H9 (cell line): ENCODE measurements at regions not wholly inside any gene's neighbourhood (a gene's known extent, or its start where the extent isn't known, plus 50 kb on each side); places are given as distances from the start of the nearest gene placed in this dataset.

ENCODE experiments used
- DNase-seq: peaks from one replicate; pipeline ENCODE4 v3.0.0-alpha.2; 2017
- H2AFZ ChIP-seq: one replicate; pipeline ENCODE4 v1.6.1; 2013; ENCODE audit warnings: mild to moderate bottlenecking, low read length, control low read depth, moderate library complexity
- H2AK5ac ChIP-seq: 2 replicates; pipeline ENCODE4 v1.6.1; 2013; ENCODE audit warnings: low read length, control low read depth, mixed read lengths; ENCODE audit not compliant: insufficient read length
- H2BK120ac ChIP-seq: one replicate; pipeline ENCODE4 v1.6.1; 2013; ENCODE audit warnings: low read depth, mild to moderate bottlenecking, low read length, control low read depth, inconsistent platforms; ENCODE audit not compliant: poor library complexity, severe bottlenecking
- H2BK12ac ChIP-seq: 2 replicates; pipeline ENCODE4 v1.6.1; 2013; ENCODE audit warnings: low read length, control low read depth, mixed read lengths, low read depth; ENCODE audit not compliant: insufficient read length
- H2BK15ac ChIP-seq: 2 replicates; pipeline ENCODE4 v1.6.1; 2013; ENCODE audit warnings: low read depth, low read length, control low read depth
- H2BK20ac ChIP-seq: one replicate; pipeline ENCODE4 v1.6.1; 2013; ENCODE audit warnings: low read depth, mild to moderate bottlenecking, low read length, control low read depth, inconsistent platforms; ENCODE audit not compliant: poor library complexity, severe bottlenecking
- H2BK5ac ChIP-seq: 2 replicates; pipeline ENCODE4 v1.6.1; 2013; ENCODE audit warnings: low read length, control low read depth, mixed read lengths; ENCODE audit not compliant: insufficient read length
- H3K14ac ChIP-seq: 2 replicates; pipeline ENCODE4 v1.6.1; 2013; ENCODE audit warnings: low read length, control low read depth; ENCODE audit not compliant: insufficient read depth
- H3K18ac ChIP-seq: 2 replicates; pipeline ENCODE4 v1.6.1; 2013; ENCODE audit warnings: low read depth, mild to moderate bottlenecking, mixed read lengths, low read length, control low read depth; ENCODE audit not compliant: insufficient read length
- H3K23ac ChIP-seq: 2 replicates; pipeline ENCODE4 v1.6.1; 2013; ENCODE audit warnings: low read length, control low read depth, mixed read lengths, low read depth; ENCODE audit not compliant: insufficient read length
- H3K23me2 ChIP-seq: 2 replicates; pipeline ENCODE4 v1.6.1; 2013; ENCODE audit warnings: low read depth, mild to moderate bottlenecking, mixed read lengths, low read length, control low read depth; ENCODE audit not compliant: insufficient read length, poor library complexity, severe bottlenecking
- H3K27ac ChIP-seq: 2 replicates; pipeline ENCODE4 v1.5.1; 2013; ENCODE audit warnings: low read length, control low read depth, mixed read lengths, low read depth; ENCODE audit not compliant: insufficient read length
- H3K27me3 ChIP-seq: 2 replicates; pipeline ENCODE4 v1.6.1; 2013; ENCODE audit warnings: low read length, control low read depth, inconsistent platforms; ENCODE audit not compliant: insufficient read depth
- H3K4ac ChIP-seq: 2 replicates; pipeline ENCODE4 v1.6.1; 2013; ENCODE audit warnings: low read depth, mild to moderate bottlenecking, control low read depth, inconsistent platforms, low read length, moderate library complexity
- H3K4me1 ChIP-seq: 2 replicates; pipeline ENCODE4 v1.6.1; 2013; ENCODE audit warnings: low read length, control low read depth, inconsistent platforms; ENCODE audit not compliant: insufficient read depth
- H3K4me2 ChIP-seq: 2 replicates; pipeline ENCODE4 v1.6.1; 2013; ENCODE audit warnings: low read length, control low read depth, mixed read lengths; ENCODE audit not compliant: insufficient read length, insufficient read depth
- H3K56ac ChIP-seq: 2 replicates; pipeline ENCODE4 v1.6.1; 2013; ENCODE audit warnings: low read depth, mild to moderate bottlenecking, mixed read lengths, low read length, control low read depth; ENCODE audit not compliant: insufficient read length
- H3K79me1 ChIP-seq: 2 replicates; pipeline ENCODE4 v1.6.1; 2013; ENCODE audit warnings: low read depth, mild to moderate bottlenecking, moderate library complexity, low read length, control low read depth, inconsistent platforms; ENCODE audit not compliant: insufficient read depth, poor library complexity, severe bottlenecking
- H3K79me2 ChIP-seq: 2 replicates; pipeline ENCODE4 v1.6.1; 2013; ENCODE audit warnings: low read length, control low read depth, inconsistent platforms; ENCODE audit not compliant: insufficient read depth
- H3K9ac ChIP-seq: 2 replicates; pipeline ENCODE4 v1.6.1; 2013; ENCODE audit warnings: low read length, control low read depth, mixed read lengths; ENCODE audit not compliant: insufficient read length; ENCODE audit errors: extremely low read depth
- H3K9me3 ChIP-seq: one replicate; pipeline ENCODE4 v1.6.1; 2013; ENCODE audit warnings: low read depth, low read length, inconsistent platforms; ENCODE audit not compliant: control insufficient read depth
- H3T11ph ChIP-seq: one replicate; pipeline ENCODE4 v1.6.1; 2013; ENCODE audit warnings: mild to moderate bottlenecking, low read length, control low read depth, inconsistent platforms
- H4K20me1 ChIP-seq: one replicate; pipeline ENCODE4 v1.6.1; 2013; ENCODE audit not compliant: control insufficient read depth, insufficient read length, insufficient read depth
- H4K5ac ChIP-seq: 2 replicates; pipeline ENCODE4 v1.6.1; 2013; ENCODE audit warnings: low read depth, mild to moderate bottlenecking, mixed read lengths, low read length, control low read depth; ENCODE audit not compliant: insufficient read length
- H4K8ac ChIP-seq: replicated peaks from 2 replicates; pipeline ENCODE4 v1.6.1; 2013; ENCODE audit warnings: low read length, control low read depth, mixed read lengths, low read depth; ENCODE audit not compliant: insufficient read length
- H4K91ac ChIP-seq: 2 replicates; pipeline ENCODE4 v1.6.1; 2013; ENCODE audit warnings: low read depth, mild to moderate bottlenecking, moderate library complexity, mixed read lengths, low read length, control low read depth; ENCODE audit not compliant: insufficient read length
- H3K27ac Mint-ChIP-seq, 3 experiments: 2 replicates in 2 of 3; 3 replicates in 1 of 3; pipeline ENCODE4 v1.8.0; 2020 to 2021; ENCODE audit warnings: mixed read lengths in 3 of 3, mild to moderate bottlenecking in 1 of 3, moderate library complexity in 1 of 3
- H3K27me3 Mint-ChIP-seq: 2 replicates; pipeline ENCODE4 v1.8.0; 2021; ENCODE audit warnings: low read depth, mild to moderate bottlenecking, moderate library complexity, mixed read lengths
- H3K36me3 Mint-ChIP-seq, 3 experiments: 2 replicates in 2 of 3; 3 replicates in 1 of 3; pipeline ENCODE4 v1.8.0; 2020 to 2021; ENCODE audit warnings: low read depth in 3 of 3, mixed read lengths in 3 of 3; ENCODE audit not compliant: insufficient read depth in 1 of 3
- H3K4me1 Mint-ChIP-seq, 2 experiments: 2 replicates each; pipeline ENCODE4 v1.8.0; 2020; ENCODE audit warnings: mixed read lengths in 2 of 2
- H3K4me3 Mint-ChIP-seq, 2 experiments: 2 replicates in 1 of 2; 3 replicates in 1 of 2; pipeline ENCODE4 v1.8.0; 2020 to 2021; ENCODE audit warnings: mild to moderate bottlenecking in 2 of 2, mixed read lengths in 2 of 2, moderate library complexity in 1 of 2
- H3K9me3 Mint-ChIP-seq, 2 experiments: 2 replicates in 1 of 2; 3 replicates in 1 of 2; pipeline ENCODE4 v1.8.0; 2020; ENCODE audit warnings: mild to moderate bottlenecking in 2 of 2, mixed read lengths in 2 of 2, moderate library complexity in 1 of 2
- CTCF ChIP-seq: fragments of 200-600 bp; sonication (generic); conservative IDR thresholded peaks from 3 replicates; pipeline ENCODE4 v1.8.0; 2021; ENCODE audit warnings: antibody characterized with exemption, mild to moderate bottlenecking

- no peak overlapping the region for H3K9ac ChIP-seq
- no peak overlapping the region for H3K4me2 ChIP-seq
- no peaks in the 10 kb centered on the region for H3K27me3 ChIP-seq
- H2BK20ac ChIP-seq, result no peak overlapping the region
- no peak overlapping the region for H2AFZ ChIP-seq
- no peaks in the 10 kb centered on the region; the same call in 1 of the 2 replicates for H3K27me3 Mint-ChIP-seq
- H3K36me3 Mint-ChIP-seq, result peaks cover 0 to 4% (median 3%) of the 10 kb centered on the region in 3 experiments; a peak in 3 of 7 replicates
- no peak overlapping the region for H3K4ac ChIP-seq
- H2BK5ac ChIP-seq, result no peak overlapping the region
- no peak overlapping the region for H2AK5ac ChIP-seq
- H4K8ac ChIP-seq, result no peak overlapping the region
- no peak overlapping the region for H4K91ac ChIP-seq
- H3K56ac ChIP-seq, result no peak overlapping the region
- H2BK120ac ChIP-seq, result no peak overlapping the region
- no peak for TF ChIP-seq CTCF
- no peaks in the 10 kb centered on the region for H3K79me1 ChIP-seq
- H3K14ac ChIP-seq, result no peak overlapping the region
- peaks cover 3 to 4% of the 10 kb centered on the region in 2 experiments; a peak in 3 of 5 replicates for H3K9me3 Mint-ChIP-seq
- DNase-seq, result no peak
- H3K27ac ChIP-seq, result no peak overlapping the region
- H2BK15ac ChIP-seq, result no peak overlapping the region
- H2BK12ac ChIP-seq, result no peak overlapping the region
- no peaks in the 10 kb centered on the region for H3K4me1 Mint-ChIP-seq
- H4K5ac ChIP-seq, result no peak overlapping the region
- no peak overlapping the region for H3K27ac Mint-ChIP-seq
- H3K4me1 ChIP-seq, result no peaks in the 10 kb centered on the region
- H3K23ac ChIP-seq, result no peak overlapping the region
- H4K20me1 ChIP-seq, result no peaks in the 10 kb centered on the region
- no peaks in the 10 kb centered on the region for H3K9me3 ChIP-seq
- H3K23me2 ChIP-seq, result no peaks in the 10 kb centered on the region
- no peaks in the 10 kb centered on the region for H3K79me2 ChIP-seq
- H3T11ph ChIP-seq, result no peak overlapping the region
- H3K4me3 Mint-ChIP-seq, result no peak overlapping the region
- no peak overlapping the region for H3K18ac ChIP-seq
Measured at GRCh38 chr3:153818338-153818737, 302.9 kb upstream of the ARHGEF26 start.
